ENCODE measurements at regions not wholly inside any gene's neighbourhood (a gene's known extent, or its start where the extent isn't known, plus 50 kb on each side); places are given as distances from the start of the nearest gene placed in this dataset.
A peak's percentile ranks its signal among the peaks of the same experiment; 100 is the strongest.
"Not testable (repeated sequence)": the region's sequence is repeated elsewhere in the genome, so short reads cannot be mapped to it uniquely, and the experiment has no call there.

- Histone ChIP-seq H3K9me3 (no peaks in the 10 kb centered on the region), H3K27ac (no peak overlapping the region), H3K36me3 (peaks cover 0 to 10% of the 10 kb centered on the region in 2 donors), H3K27me3 (no peaks in the 10 kb centered on the region), H3K4me3 (no peak overlapping the region), H3K4me1 (peaks cover 0 to 13% (median 5%) of the 10 kb centered on the region in 3 donors)
- ATAC-seq: no peak
- 84 to 93% methylated on average over 6 to 9 of the region's 12 CpGs for WGBS, 2 donors (ENCODE audit: low coverage in 1 of 2)
- no peak for TF ChIP-seq POLR2AphosphoS5 (IDR thresholded peaks at IDR 0.05)
- no peak for TF ChIP-seq POLR2A (IDR thresholded peaks at IDR 0.05)
- TF ChIP-seq, protein P1, sequence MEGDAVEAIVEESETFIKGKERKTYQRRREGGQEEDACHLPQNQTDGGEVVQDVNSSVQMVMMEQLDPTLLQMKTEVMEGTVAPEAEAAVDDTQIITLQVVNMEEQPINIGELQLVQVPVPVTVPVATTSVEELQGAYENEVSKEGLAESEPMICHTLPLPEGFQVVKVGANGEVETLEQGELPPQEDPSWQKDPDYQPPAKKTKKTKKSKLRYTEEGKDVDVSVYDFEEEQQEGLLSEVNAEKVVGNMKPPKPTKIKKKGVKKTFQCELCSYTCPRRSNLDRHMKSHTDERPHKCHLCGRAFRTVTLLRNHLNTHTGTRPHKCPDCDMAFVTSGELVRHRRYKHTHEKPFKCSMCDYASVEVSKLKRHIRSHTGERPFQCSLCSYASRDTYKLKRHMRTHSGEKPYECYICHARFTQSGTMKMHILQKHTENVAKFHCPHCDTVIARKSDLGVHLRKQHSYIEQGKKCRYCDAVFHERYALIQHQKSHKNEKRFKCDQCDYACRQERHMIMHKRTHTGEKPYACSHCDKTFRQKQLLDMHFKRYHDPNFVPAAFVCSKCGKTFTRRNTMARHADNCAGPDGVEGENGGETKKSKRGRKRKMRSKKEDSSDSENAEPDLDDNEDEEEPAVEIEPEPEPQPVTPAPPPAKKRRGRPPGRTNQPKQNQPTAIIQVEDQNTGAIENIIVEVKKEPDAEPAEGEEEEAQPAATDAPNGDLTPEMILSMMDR (IDR thresholded peaks at IDR 0.05): no peak
- no peak for TF ChIP-seq EP300 (IDR thresholded peaks at IDR 0.05)
Measured at GRCh38 chr16:27624154-27625049, 74.5 kb downstream of the KATNIP start.

- H3K27me3 ChIP-seq: no peaks in the 10 kb centered on the region
- H3K9me3 ChIP-seq: no peaks in the 10 kb centered on the region
- no peak overlapping the region for H3K4me3 ChIP-seq
- H3K4me1 ChIP-seq: peaks cover 0 to 13% (median 5%) of the 10 kb centered on the region in 3 donors
- peak; percentile 25 for ATAC-seq
- H3K36me3 ChIP-seq: peaks cover 0 to 7% of the 10 kb centered on the region in 2 donors
- H3K27ac ChIP-seq: no peak overlapping the region
- WGBS, 2 donors (ENCODE audit: low coverage in 1 of 2): 20 to 59% methylated on average over 1 to 7 of the region's 7 CpGs
- TF ChIP-seq, protein P1 (IDR thresholded peaks at IDR 0.05): no peak
- TF ChIP-seq EP300 (IDR thresholded peaks at IDR 0.05) (no peak), POLR2A (IDR thresholded peaks at IDR 0.05) (no peak), POLR2AphosphoS5 (IDR thresholded peaks at IDR 0.05) (no peak)
Measured at GRCh38 chr16:27625050-27625697, 75.2 kb downstream of the KATNIP start.

DNA sequence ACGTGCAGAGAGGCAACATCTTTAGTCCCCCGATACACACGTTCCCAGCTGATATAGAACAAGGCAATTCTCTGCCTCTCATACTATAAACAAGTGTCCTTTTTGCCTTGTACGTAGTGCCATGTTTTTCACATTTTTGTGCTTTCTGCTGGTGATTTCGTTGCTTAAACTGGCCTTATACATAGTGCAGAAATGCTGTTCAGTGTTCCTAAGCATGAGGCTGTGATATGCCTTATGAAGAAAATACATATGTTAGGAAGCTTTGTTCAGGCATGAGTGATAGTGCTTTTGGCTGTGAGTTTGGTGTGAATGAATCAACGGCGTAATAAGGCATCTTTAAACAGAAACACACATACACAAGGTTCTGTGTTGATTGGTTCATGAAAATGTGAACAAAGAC, 77.2 kb downstream of the KATNIP start:
- H3K4me1 ChIP-seq: peaks cover 0 to 13% (median 5%) of the 10 kb centered on the region in 3 donors
- no peak overlapping the region for H3K4me3 ChIP-seq
- H3K27ac ChIP-seq: no peak overlapping the region
- H3K27me3 ChIP-seq: no peaks in the 10 kb centered on the region
- no peak for TF ChIP-seq POLR2A (IDR thresholded peaks at IDR 0.05)
- TF ChIP-seq, protein P1 (IDR thresholded peaks at IDR 0.05): no peak
- 75 to 86% methylated on average over 7 of the region's 7 CpGs for WGBS, 2 donors (ENCODE audit: low coverage in 1 of 2)
- peaks cover 0 to 25% of the 10 kb centered on the region in 2 donors for H3K36me3 ChIP-seq
- H3K9me3 ChIP-seq: no peaks in the 10 kb centered on the region
- no peak for ATAC-seq

GRCh38 chr16:27628241-27628942, 78.4 kb downstream of the KATNIP start:
- no peak for ATAC-seq
- H3K4me1 ChIP-seq: peaks cover 0 to 13% (median 5%) of the 10 kb centered on the region in 3 donors
- no peaks in the 10 kb centered on the region for H3K9me3 ChIP-seq
- peaks cover 0 to 30% of the 10 kb centered on the region in 2 donors for H3K36me3 ChIP-seq
- H3K27ac ChIP-seq: no peak overlapping the region
- no peaks in the 10 kb centered on the region for H3K27me3 ChIP-seq
- WGBS, 2 donors (ENCODE audit: low coverage in 1 of 2): 38 to 74% methylated on average over 4 to 8 of the region's 15 CpGs
- TF ChIP-seq, protein P1 (IDR thresholded peaks at IDR 0.05): no peak
- TF ChIP-seq POLR2A (IDR thresholded peaks at IDR 0.05) (no peak), EP300 (IDR thresholded peaks at IDR 0.05) (no peak), POLR2AphosphoS5 (IDR thresholded peaks at IDR 0.05) (no peak)
- no peak overlapping the region for H3K4me3 ChIP-seq

- WGBS, 2 donors (ENCODE audit: low coverage in 1 of 2): 75 to 88% methylated on average over 2 to 5 of the region's 8 CpGs
- H3K27me3 ChIP-seq, H3K4me3 ChIP-seq, ATAC-seq, H3K27ac ChIP-seq, H3K9me3 ChIP-seq: not testable (repeated sequence)
- Histone ChIP-seq H3K36me3 (peaks cover 0 to 36% of the 10 kb centered on the region in 2 donors), H3K4me1 (peaks cover 0 to 13% (median 5%) of the 10 kb centered on the region in 3 donors)
Measured at GRCh38 chr16:27628943-27629462, 79.1 kb downstream of the KATNIP start.
